HG03342 (cell line): ENCODE measurements at regions not wholly inside any gene's neighbourhood (a gene's known extent, or its start where the extent isn't known, plus 50 kb on each side); places are given as distances from the start of the nearest gene placed in this dataset.

Source experiments
- ATAC-seq: cut with Tn5 transposase; IDR thresholded peaks from one replicate; pipeline ENCODE4 v1.9.1; 2021; ENCODE audit warnings: mild to moderate bottlenecking, moderate library complexity; ENCODE audit not compliant: unreplicated experiment

- no peak for ATAC-seq
Measured at GRCh38 chr13:79749566-79749965, 268.6 kb downstream of the NDFIP2 start.

GRCh38 chr13:79745081-79745480, 264.1 kb downstream of the NDFIP2 start:
- no peak for ATAC-seq

- ATAC-seq: no peak
Measured at GRCh38 chr13:79742923-79743322, 262.0 kb downstream of the NDFIP2 start.

DNA sequence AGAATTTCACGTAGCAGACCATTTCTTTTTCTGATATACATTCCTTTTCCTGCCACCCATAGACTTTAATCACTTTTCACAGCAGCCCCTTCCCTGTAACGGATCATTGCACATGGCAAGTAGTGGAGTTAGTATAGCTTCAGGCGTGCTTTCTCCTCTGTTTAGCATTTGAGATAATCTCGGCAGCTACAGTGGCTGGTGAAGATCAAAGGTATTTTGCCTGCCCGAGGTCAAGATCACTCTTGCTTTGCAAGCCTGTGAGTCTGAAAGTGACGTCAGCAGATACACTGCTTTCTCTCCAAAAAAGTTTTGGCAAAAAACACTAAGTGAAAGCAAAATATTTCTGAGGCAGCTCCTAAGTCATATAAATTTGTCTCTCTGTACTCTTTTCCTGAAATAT, 260.0 kb downstream of the NDFIP2 start:
- no peak for ATAC-seq

- no peak for ATAC-seq
Measured at GRCh38 chr13:79736356-79736755, 255.4 kb downstream of the NDFIP2 start.

DNA sequence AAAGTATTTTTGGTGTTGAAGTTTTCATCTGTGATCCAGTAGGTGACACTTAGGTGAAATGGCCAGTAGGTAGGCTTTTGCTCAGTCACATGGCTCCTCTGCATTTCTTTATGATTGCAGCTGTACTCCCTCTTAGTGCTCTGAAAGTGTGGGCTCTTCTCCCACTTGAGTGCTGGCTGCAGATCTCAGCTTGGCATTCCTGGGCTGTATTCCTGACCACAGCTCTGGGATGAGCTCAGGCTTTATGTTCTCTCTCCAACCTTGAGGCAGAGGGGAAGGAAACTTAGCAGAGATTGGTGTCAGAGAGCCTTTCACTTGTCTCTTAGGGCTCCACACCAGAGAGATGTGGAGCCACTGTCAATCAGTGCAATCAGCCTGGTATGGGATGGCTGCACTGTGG, 254.3 kb downstream of the NDFIP2 start:
- no peak for ATAC-seq

DNA sequence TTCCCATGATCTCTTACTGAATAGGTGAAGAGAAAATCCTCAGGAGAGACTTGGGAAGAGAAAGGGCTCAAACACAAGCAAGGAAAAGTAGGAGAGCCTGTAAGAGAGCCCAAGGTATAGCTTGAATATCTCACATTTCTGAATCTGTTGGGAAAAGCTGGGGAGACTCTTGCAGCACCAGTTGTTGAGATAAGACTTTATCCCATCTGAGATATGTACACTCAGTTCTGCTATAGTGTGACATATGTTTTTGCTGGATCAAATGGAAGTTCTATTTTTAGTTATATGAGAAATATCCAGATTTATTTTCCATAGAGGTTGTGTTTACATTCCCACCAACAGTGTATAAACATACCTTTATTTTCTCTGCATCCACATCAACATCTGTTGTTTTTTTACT, 246.1 kb downstream of the NDFIP2 start:
- ATAC-seq: no peak

DNA sequence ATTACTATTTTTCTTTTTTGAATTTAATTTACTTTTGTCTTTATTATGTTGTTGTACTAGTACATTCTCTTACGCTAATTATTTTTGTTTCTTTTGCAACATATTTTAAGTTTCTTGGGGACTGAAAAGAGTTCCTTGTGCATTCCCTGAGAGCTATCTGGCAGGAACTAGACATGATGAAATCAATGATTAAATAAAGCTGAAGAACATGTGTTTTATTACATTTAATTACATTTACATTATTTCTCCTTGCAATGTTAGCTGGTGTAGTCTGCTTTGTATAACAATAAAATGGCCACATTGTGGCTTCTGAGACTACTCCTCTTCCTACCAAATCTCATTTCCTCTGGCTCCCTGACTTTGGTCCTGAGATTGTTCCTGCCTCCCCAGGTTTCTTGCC, 244.9 kb downstream of the NDFIP2 start:
- ATAC-seq: no peak

DNA sequence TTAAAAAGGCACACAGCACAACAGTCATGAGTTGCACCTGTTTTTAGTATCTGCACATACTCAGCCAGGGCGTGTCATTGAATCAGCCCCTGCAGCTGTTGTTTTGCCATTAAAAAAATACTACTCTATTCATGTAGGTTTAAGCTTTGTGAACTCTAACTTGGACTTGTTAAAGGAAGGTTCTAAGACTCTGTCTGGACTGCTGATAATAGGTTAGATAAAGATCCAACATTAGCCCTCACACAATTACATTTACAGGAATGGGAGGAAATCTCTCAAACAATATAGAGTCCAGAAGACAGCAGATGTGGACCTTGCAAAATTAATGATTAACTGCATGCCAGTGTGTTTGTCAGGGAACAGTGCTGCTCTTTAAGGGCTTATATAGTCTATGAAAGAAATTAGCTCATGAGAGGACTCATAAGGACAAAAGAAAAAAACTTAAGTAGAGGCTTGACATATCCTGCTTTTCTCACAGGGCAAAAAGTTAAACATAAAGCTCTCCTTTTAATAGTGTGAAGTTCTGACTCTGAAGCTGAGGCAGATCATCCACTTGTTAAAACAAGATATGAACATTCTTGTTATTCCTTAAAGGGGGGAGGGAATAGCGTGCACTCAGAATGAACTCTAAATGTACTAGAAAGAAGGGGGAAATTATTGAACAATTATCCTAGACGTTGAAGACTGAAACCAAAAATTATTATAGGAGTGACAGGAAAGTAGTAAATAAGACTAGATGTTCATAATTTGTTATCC, 243.6 kb downstream of the NDFIP2 start:
- no peak for ATAC-seq

- ATAC-seq: no peak
Measured at GRCh38 chr13:79723519-79724024, 242.6 kb downstream of the NDFIP2 start.

GRCh38 chr13:79722885-79723445, 242.0 kb downstream of the NDFIP2 start:
- no peak for ATAC-seq

DNA sequence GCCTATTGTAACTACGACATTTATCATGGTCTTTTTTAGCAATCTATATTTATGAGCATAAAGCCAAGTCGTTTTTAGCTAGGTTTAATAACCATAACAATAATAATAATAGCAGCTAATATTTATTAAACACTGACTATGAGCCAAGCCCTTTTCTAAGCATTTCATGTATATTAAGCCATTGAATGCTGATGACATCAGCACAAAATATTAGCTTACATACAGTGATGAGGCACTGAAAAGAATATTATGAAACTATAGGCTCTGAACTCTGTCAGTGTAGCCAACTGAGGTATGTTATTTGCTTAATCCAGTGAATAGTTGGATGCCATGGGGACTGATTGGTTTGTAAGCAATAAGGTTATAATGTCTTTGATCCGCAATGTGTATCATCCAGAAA, 235.2 kb downstream of the NDFIP2 start:
- ATAC-seq: no peak

DNA sequence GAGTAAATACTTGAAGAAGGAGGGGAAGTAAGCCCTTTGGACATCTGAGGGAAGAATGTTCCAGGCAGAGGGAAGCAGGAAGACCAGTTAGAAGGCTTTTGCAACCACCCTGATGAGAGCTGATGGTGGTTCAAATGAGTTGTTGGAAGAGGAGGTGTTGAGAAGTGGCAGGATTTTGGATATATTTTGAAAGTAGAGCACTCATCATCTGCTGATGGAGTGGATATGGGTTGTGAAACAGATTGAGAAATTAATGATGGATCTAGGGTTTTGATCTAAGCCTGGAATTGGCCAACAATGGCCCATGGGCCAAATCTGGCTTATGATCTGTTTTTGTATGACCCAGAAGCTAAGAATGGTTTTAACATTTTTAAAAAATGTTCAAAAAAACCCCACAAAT, 230.7 kb downstream of the NDFIP2 start:
- ATAC-seq: no peak

DNA sequence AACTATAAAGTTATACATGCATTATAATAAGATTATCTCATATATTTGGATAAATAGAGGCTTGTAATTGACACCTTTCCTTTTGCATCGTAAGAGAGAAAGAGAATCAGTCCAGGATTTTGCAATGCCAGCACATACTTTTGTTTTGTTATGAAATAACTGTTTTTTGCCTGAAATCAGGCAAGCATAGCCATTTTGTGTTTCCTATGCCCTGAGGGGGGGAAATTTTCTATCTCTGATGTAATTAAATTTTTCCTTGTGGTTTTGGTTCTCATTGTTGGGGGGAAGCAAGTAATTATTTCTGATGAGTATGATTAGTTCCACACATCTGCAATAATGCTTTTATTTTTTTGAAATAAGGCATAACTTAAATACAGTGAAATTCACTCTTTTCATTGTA, 229.4 kb downstream of the NDFIP2 start:
- ATAC-seq: no peak

DNA sequence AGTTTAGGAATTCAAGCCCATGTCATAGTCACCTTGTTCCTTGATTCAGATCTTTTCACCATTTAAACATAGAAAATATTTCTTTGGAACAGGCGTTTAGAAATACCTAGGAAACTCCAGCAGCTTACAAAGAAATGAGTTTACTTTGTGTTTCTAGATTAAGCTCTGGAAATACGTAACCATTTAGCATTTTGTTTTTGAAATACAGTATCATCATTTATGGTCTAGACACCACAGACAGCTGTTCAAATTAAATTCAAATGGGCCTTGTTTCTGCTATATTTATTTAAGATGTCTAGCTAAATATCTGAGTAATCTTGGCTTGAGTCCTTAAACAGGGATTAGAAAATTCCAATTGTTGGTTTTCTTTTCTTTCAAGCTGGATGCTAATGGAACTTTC, 228.5 kb downstream of the NDFIP2 start:
- ATAC-seq: no peak

GRCh38 chr13:79703772-79704171, 222.8 kb downstream of the NDFIP2 start:
- no peak for ATAC-seq

DNA sequence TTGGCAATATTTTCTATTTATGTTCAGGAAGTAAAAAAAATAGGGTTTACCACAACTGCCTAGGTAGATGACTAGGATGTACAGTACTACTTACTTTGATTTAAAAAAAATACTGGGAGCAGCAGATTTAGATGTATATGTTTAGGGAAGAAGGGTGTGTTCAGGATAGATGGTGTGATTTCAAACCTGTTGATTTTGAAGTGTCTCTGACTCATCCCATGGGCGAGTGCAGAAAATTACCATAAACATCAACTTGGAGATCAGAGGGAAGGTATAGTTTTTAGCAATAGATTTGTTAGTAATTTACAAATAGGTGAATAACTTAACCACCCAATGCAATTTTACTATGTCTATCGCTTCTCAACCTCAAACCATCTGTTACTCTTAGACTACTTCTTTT, 214.8 kb downstream of the NDFIP2 start:
- no peak for ATAC-seq

GRCh38 chr13:79692846-79693245, 211.9 kb downstream of the NDFIP2 start:
- no peak for ATAC-seq

- ATAC-seq: no peak
Measured at GRCh38 chr13:79691826-79692225, 210.9 kb downstream of the NDFIP2 start.

DNA sequence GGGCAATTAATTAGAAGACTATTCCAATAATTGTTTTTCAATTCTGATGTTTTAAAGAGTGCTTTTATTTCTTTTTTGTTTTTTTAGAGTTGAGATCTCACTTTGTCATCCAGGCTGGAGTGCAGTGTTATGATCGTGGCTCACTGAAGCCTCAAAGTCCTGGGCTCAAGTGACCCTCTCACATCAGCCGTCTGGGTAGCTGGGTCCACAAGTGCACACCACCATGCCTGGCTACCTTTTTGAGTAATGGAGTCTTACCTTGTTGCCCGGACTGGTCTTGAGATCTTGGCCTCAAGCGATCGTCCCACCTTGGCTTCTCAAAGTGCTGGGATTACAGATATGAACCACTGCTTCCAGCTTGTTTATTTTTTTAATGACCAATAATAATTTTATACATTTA, 207.8 kb downstream of the NDFIP2 start:
- no peak for ATAC-seq

- no peak for ATAC-seq
Measured at GRCh38 chr13:79686441-79686840, 205.5 kb downstream of the NDFIP2 start.

GRCh38 chr13:79684371-79684770, 203.4 kb downstream of the NDFIP2 start:
- ATAC-seq: no peak

GRCh38 chr13:79682164-79682563, 201.2 kb downstream of the NDFIP2 start:
- ATAC-seq: no peak
